ENCODE measurements at regions not wholly inside any gene's neighbourhood (a gene's known extent, or its start where the extent isn't known, plus 50 kb on each side); places are given as distances from the start of the nearest gene placed in this dataset.

GRCh38 chr1:232109391-232109790 lies 482.8 kb downstream of the DISC1 start:
- no peaks in the 10 kb centered on the region for H3K9me3 ChIP-seq (ENCODE audit: control insufficient read depth, low read length, poor library complexity, severe bottlenecking)
- Mint-ChIP-seq H3K27me3 (peaks cover 25% of the 10 kb centered on the region), H3K36me3 (ENCODE audit: low read depth) (no peaks in the 10 kb centered on the region), H3K27ac (no peak overlapping the region), H3K4me3 (no peak overlapping the region), H3K4me1 (no peaks in the 10 kb centered on the region)
- ATAC-seq (no peak), DNase-seq (no peak)

- no peak for ATAC-seq
- Mint-ChIP-seq H3K36me3 (ENCODE audit: low read depth) (no peaks in the 10 kb centered on the region), H3K4me3 (no peak overlapping the region), H3K27ac (no peak overlapping the region), H3K27me3 (peaks cover 25% of the 10 kb centered on the region), H3K4me1 (no peaks in the 10 kb centered on the region)
- H3K9me3 ChIP-seq (ENCODE audit: control insufficient read depth, low read length, poor library complexity, severe bottlenecking), result no peaks in the 10 kb centered on the region
- DNase-seq, result no peak
Measured at GRCh38 chr1:232108598-232108997, 482.0 kb downstream of the DISC1 start.

GRCh38 chr1:232106415-232106814 lies 479.8 kb downstream of the DISC1 start:
- no peak overlapping the region for H3K27ac Mint-ChIP-seq
- H3K36me3 Mint-ChIP-seq (ENCODE audit: low read depth), result no peaks in the 10 kb centered on the region
- no peak for ATAC-seq
- no peaks in the 10 kb centered on the region for H3K9me3 ChIP-seq (ENCODE audit: control insufficient read depth, low read length, poor library complexity, severe bottlenecking)
- no peak overlapping the region for H3K4me3 Mint-ChIP-seq
- peaks cover 24% of the 10 kb centered on the region for H3K27me3 Mint-ChIP-seq
- H3K4me1 Mint-ChIP-seq, result no peaks in the 10 kb centered on the region
- DNase-seq, result no peak

- DNase-seq (no peak), ATAC-seq (no peak)
- no peak overlapping the region for H3K27ac Mint-ChIP-seq
- no peak overlapping the region for H3K4me3 Mint-ChIP-seq
- H3K9me3 ChIP-seq (ENCODE audit: control insufficient read depth, low read length, poor library complexity, severe bottlenecking), result no peaks in the 10 kb centered on the region
- H3K27me3 Mint-ChIP-seq, result peaks cover 16% of the 10 kb centered on the region
- H3K4me1 Mint-ChIP-seq, result no peaks in the 10 kb centered on the region
- H3K36me3 Mint-ChIP-seq (ENCODE audit: low read depth), result no peaks in the 10 kb centered on the region
Measured at GRCh38 chr1:232105561-232105960, 479.0 kb downstream of the DISC1 start.

- no peaks in the 10 kb centered on the region for H3K36me3 Mint-ChIP-seq (ENCODE audit: low read depth)
Measured at GRCh38 chr1:232101231-232101630, 474.6 kb downstream of the DISC1 start.

GRCh38 chr1:232096751-232097150 lies 470.2 kb downstream of the DISC1 start:
- H3K9me3 ChIP-seq (ENCODE audit: control insufficient read depth, low read length, poor library complexity, severe bottlenecking), result no peaks in the 10 kb centered on the region
- H3K4me1 Mint-ChIP-seq, result no peaks in the 10 kb centered on the region
- H3K36me3 Mint-ChIP-seq (ENCODE audit: low read depth), result no peaks in the 10 kb centered on the region
- no peak overlapping the region for H3K4me3 Mint-ChIP-seq
- peaks cover 7% of the 10 kb centered on the region for H3K27me3 Mint-ChIP-seq
- no peak overlapping the region for H3K27ac Mint-ChIP-seq
- ATAC-seq, result no peak
- no peak for DNase-seq

More at GRCh38 chr1:232101231-232101630, 474.6 kb downstream of the DISC1 start:
- ATAC-seq (no peak), DNase-seq (no peak)
- Mint-ChIP-seq H3K4me3 (no peak overlapping the region), H3K27me3 (peaks cover 13% of the 10 kb centered on the region), H3K4me1 (no peaks in the 10 kb centered on the region), H3K27ac (no peak overlapping the region)
- no peaks in the 10 kb centered on the region for H3K9me3 ChIP-seq (ENCODE audit: control insufficient read depth, low read length, poor library complexity, severe bottlenecking)

All from T-helper 17 cell (primary cell).